NCI-H524 (cell line): ENCODE measurements at regions not wholly inside any gene's neighbourhood (a gene's known extent, or its start where the extent isn't known, plus 50 kb on each side); places are given as distances from the start of the nearest gene placed in this dataset.
"Not testable (repeated sequence)": the region's sequence is repeated elsewhere in the genome, so short reads cannot be mapped to it uniquely, and the experiment has no call there.

Source experiments
- DNase-seq, 2 experiments: peaks; one replicate each; lab custom pipeline; 2025; lab: John Stamatoyannopoulos, UW

GRCh38 chr3:87795701-87796100, 263.1 kb downstream of the CGGBP1 start:
- DNase-seq: no peak

GRCh38 chr3:87793337-87793877, 265.4 kb downstream of the CGGBP1 start:
- peak in 1 of 2 experiments; percentile 6 for DNase-seq

- peak; percentile 15 to 52 for DNase-seq
These were observed 266.1 kb downstream of the CGGBP1 start, which contains the start of gene HTR1F for GRCh38 chr3:87792534-87793336. TSS of gene HTR1F (plus strand) at chr3:87792706.

- DNase-seq: no peak
These were observed 266.6 kb downstream of the CGGBP1 start for GRCh38 chr3:87792198-87792533.

- no peak for DNase-seq
These were observed 267.4 kb downstream of the CGGBP1 start for GRCh38 chr3:87791248-87792027.

- DNase-seq: not testable (repeated sequence)
These were observed 269.8 kb downstream of the CGGBP1 start for GRCh38 chr3:87789049-87789448.

- no peak for DNase-seq
These were observed 270.3 kb downstream of the CGGBP1 start for GRCh38 chr3:87788516-87788915.

GRCh38 chr3:87780811-87781210, 278.0 kb downstream of the CGGBP1 start:
- DNase-seq: no peak

- DNase-seq: no peak
These were observed 279.9 kb downstream of the CGGBP1 start for GRCh38 chr3:87778876-87779275.

GRCh38 chr3:87771337-87772192, 287.2 kb downstream of the CGGBP1 start:
- peak in 1 of 2 experiments; percentile 21 for DNase-seq

- DNase-seq: no peak
These were observed 292.1 kb downstream of the CGGBP1 start for GRCh38 chr3:87766721-87767120.

- no peak for DNase-seq
These were observed 293.5 kb downstream of the CGGBP1 start for GRCh38 chr3:87765256-87765655.

- DNase-seq: no peak
These were observed 297.0 kb downstream of the CGGBP1 start for GRCh38 chr3:87761795-87762194.

- no peak for DNase-seq
These were observed 297.5 kb downstream of the CGGBP1 start for GRCh38 chr3:87761341-87761740.

GRCh38 chr3:87756616-87757015, 302.2 kb downstream of the CGGBP1 start:
- no peak for DNase-seq

GRCh38 chr3:87755852-87756251, 303.0 kb downstream of the CGGBP1 start:
- no peak for DNase-seq

- DNase-seq: no peak
These were observed 316.6 kb downstream of the CGGBP1 start for GRCh38 chr3:87742250-87742649.

- DNase-seq: not testable (repeated sequence)
These were observed 317.9 kb downstream of the CGGBP1 start for GRCh38 chr3:87740894-87741293.

GRCh38 chr3:87737817-87738216, 321.0 kb downstream of the CGGBP1 start:
- not testable (repeated sequence) for DNase-seq

- no peak for DNase-seq
These were observed 325.0 kb downstream of the CGGBP1 start for GRCh38 chr3:87733671-87734367.

- no peak for DNase-seq
These were observed 326.5 kb downstream of the CGGBP1 start for GRCh38 chr3:87732294-87732693.
